GM12878 (cell line): ENCODE measurements at regions not wholly inside any gene's neighbourhood (a gene's known extent, or its start where the extent isn't known, plus 50 kb on each side); places are given as distances from the start of the nearest gene placed in this dataset.

Experiments
- ATAC-seq: fragments of 200-7000 bp; cut with Tn5 transposase; 3 replicates; pipeline ENCODE4 v1.9.1; 2020; ENCODE audit warnings: mild to moderate bottlenecking, moderate library complexity
- BruUV-seq: library from RNA; stranded (reverse); fragments of 400-500 nt; replicated peaks from 2 replicates; lab custom pipeline; 2021; lab: Mats Ljungman, UMichigan
- CTCF ChIA-PET: fragments of 300-600 bp; sonication (Branson Sonifier 250); formaldehyde crosslinking; extraction: SDS; loops from one replicate; lab custom pipeline; 2021; ENCODE audit warnings: inconsistent platforms; lab: Yijun Ruan, JAX
- POLR2A ChIA-PET: fragments of 350-600 bp; formaldehyde crosslinking; extraction: SDS; loops from one replicate; lab custom pipeline; 2021; ENCODE audit warnings: inconsistent platforms; lab: Charles Lee
- RAD21 ChIA-PET: fragments of 300-600 bp; sonication (Branson Sonifier 250); formaldehyde crosslinking; loops from one replicate; lab custom pipeline; 2023; ENCODE audit warnings: antibody characterized with exemption; ENCODE audit not compliant: unreplicated experiment; lab: Charles Lee
- SMC1A ChIA-PET: fragments of 300-600 bp; sonication (Branson Sonifier 250); formaldehyde crosslinking; loops from one replicate; lab custom pipeline; 2023; ENCODE audit not compliant: unreplicated experiment, uncharacterized antibody; lab: Charles Lee
- DNase-seq: peaks from one replicate; pipeline ENCODE4 v3.0.0-alpha.2; 2011; ENCODE audit warnings: low read depth, low spot score
- FAIRE-seq: peaks from 3 replicates; lab custom pipeline; 2011; peaks lifted over from hg19 to GRCh38; lab: Jason Lieb, UNC
- H2AFZ ChIP-seq: 2 replicates; pipeline ENCODE4 v1.6.0; 2011; ENCODE audit warnings: low read depth, low read length, control low read depth; ENCODE audit not compliant: control insufficient read depth
- H3K27ac ChIP-seq: 2 replicates; pipeline ENCODE4 v1.5.1; 2011; ENCODE audit warnings: control low read depth; ENCODE audit not compliant: control insufficient read depth, insufficient read depth
- H3K27me3 ChIP-seq, 2 experiments: replicated peaks in 1 of 2; 2 replicates each; pipeline versions ENCODE4 v1.6.0 to v1.6.1; 2011; ENCODE audit warnings: low read length in 1 of 2; ENCODE audit not compliant: control insufficient read depth in 2 of 2, insufficient read depth in 2 of 2
- H3K36me3 ChIP-seq, 2 experiments: 2 replicates each; pipeline ENCODE4 v1.5.1; 2011; ENCODE audit warnings: low read length in 1 of 2; ENCODE audit not compliant: control insufficient read depth in 2 of 2, insufficient read depth in 2 of 2
- H3K4me1 ChIP-seq: 2 replicates; pipeline ENCODE4 v1.6.1; 2011; ENCODE audit warnings: mild to moderate bottlenecking, low read length, moderate library complexity, mixed read lengths; ENCODE audit not compliant: control insufficient read depth, insufficient read depth
- H3K4me2 ChIP-seq: 2 replicates; pipeline ENCODE4 v1.6.0; 2011; ENCODE audit warnings: control low read depth; ENCODE audit not compliant: control insufficient read depth, insufficient read depth
- H3K4me3 ChIP-seq: fragments of 200-600 bp; sonication (generic); 2 replicates; pipeline ENCODE4 v1.5.1; 2016
- H3K79me2 ChIP-seq: 2 replicates; pipeline ENCODE4 v1.6.0; 2011; ENCODE audit warnings: low read length; ENCODE audit not compliant: control insufficient read depth, insufficient read depth
- H3K9ac ChIP-seq: 2 replicates; pipeline ENCODE4 v1.8.0; 2011; ENCODE audit warnings: low read length, control low read depth, mixed read lengths; ENCODE audit not compliant: control insufficient read depth, insufficient read depth
- H3K9me3 ChIP-seq: replicated peaks from 3 replicates; pipeline ENCODE4 v1.5.1; 2011; ENCODE audit warnings: mild to moderate bottlenecking, low read length; ENCODE audit not compliant: control insufficient read depth, insufficient read depth
- H4K20me1 ChIP-seq: 2 replicates; pipeline ENCODE4 v1.6.0; 2011; ENCODE audit not compliant: control insufficient read depth, insufficient read depth
- CBX5 ChIP-seq: sonication (generic); IDR thresholded peaks from 2 replicates; pipeline ENCODE4 v1.6.1; 2016; ENCODE audit warnings: low read depth, moderate library complexity, mild to moderate bottlenecking, inconsistent platforms
- ETV6 ChIP-seq, 2 experiments: fragments of 450-650 bp in 1 of 2; IDR thresholded peaks in 1 of 2; conservative IDR thresholded peaks in 1 of 2; 2 replicates each; pipeline ENCODE4 v1.6.1; 2014; ENCODE audit warnings: antibody characterized with exemption in 1 of 2, borderline replicate concordance in 1 of 2, low read depth in 1 of 2, mild to moderate bottlenecking in 1 of 2, moderate library complexity in 1 of 2
- HCFC1 ChIP-seq: fragments of 150-350 bp; IDR thresholded peaks from 2 replicates; pipeline ENCODE4 v1.6.1; 2014; ENCODE audit warnings: low read length
- IKZF2 ChIP-seq, 2 experiments: fragments of 450-650 bp; IDR thresholded peaks; 2 replicates each; pipeline ENCODE4 v1.6.1; 2017; ENCODE audit warnings: mild to moderate bottlenecking in 2 of 2, moderate library complexity in 2 of 2
- MEF2B ChIP-seq: fragments of 450-650 bp; IDR thresholded peaks from 2 replicates; pipeline ENCODE4 v1.6.1; 2018; ENCODE audit warnings: mild to moderate bottlenecking, moderate library complexity; ENCODE audit not compliant: partially characterized antibody, poor library complexity, severe bottlenecking
- NFIC ChIP-seq: IDR thresholded peaks from 2 replicates; pipeline ENCODE4 v1.6.1; 2012; ENCODE audit warnings: low read depth, mild to moderate bottlenecking, inconsistent platforms, low read length, moderate library complexity
- PAX5 ChIP-seq: IDR thresholded peaks from 2 replicates; pipeline ENCODE4 v1.6.1; 2011; ENCODE audit warnings: low read depth, low read length, borderline replicate concordance
- POLR2AphosphoS2 ChIP-seq: IDR thresholded peaks from 2 replicates; pipeline ENCODE4 v1.6.1; 2011; ENCODE audit warnings: low read depth, mild to moderate bottlenecking, low read length, improper control_type of control experiment, moderate library complexity
- WGBS: methylation state at CpG from one replicate; pipeline ENCODE4 v1.1.6; 2016; ENCODE audit warnings: low lambda C conversion rate; ENCODE audit not compliant: insufficient replicate concordance, insufficient coverage; ENCODE audit errors: missing lambda C conversion rate; 5-methylcytosine and 5-hydroxymethylcytosine counted together
- in situ Hi-C: fragments of 300-500 bp; cut with MboI; formaldehyde crosslinking; loops from 9 replicates; pipeline ENCODE4 v1.14.3; 2018; ENCODE audit warnings: mixed read lengths
- intact Hi-C: fragments of 100-400 bp; cut with micrococcal nuclease; formaldehyde crosslinking; loops from one replicate; pipeline ENCODE4 v1.14.2; 2022; ENCODE audit not compliant: unreplicated experiment
- TF ChIP-seq, protein P1 (sequence below): fragments of 450-650 bp; IDR thresholded peaks from 2 replicates; pipeline ENCODE4 v1.6.1; 2017; ENCODE audit warnings: mild to moderate bottlenecking
- TF ChIP-seq, protein P2 (sequence below): IDR thresholded peaks from 2 replicates; pipeline ENCODE4 v1.6.1; 2011; ENCODE audit warnings: low read depth, low read length, improper control_type of control experiment, borderline replicate concordance

DNA sequence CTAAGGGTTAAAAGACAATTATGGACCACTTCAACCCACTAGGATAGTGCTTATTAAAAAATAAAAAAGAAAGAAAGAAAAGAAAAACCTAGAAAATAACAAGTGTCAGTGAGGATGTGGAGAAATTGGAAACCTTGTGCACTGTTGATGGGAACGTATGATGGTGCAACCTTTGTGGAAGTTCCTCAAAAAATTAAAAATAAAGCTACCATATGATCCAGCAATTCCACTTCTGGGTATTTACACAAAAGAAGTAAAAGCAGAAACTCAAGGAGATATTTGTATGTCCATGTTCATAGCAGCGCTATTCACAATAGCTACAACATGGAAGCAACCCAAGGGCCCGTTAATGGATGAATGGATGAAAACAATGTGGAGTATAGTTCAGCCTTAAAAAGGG lies 115.2 kb upstream of the ATP1A1 start:
- Histone ChIP-seq H3K4me2 (no peak overlapping the region), H3K27me3 (no peaks in the 10 kb centered on the region), H3K36me3 (no peaks in the 10 kb centered on the region), H3K9ac (no peak overlapping the region), H3K79me2 (no peaks in the 10 kb centered on the region), H3K9me3 (no peaks in the 10 kb centered on the region), H3K4me1 (peaks cover 6% of the 10 kb centered on the region), H3K4me3 (no peak overlapping the region), H4K20me1 (no peaks in the 10 kb centered on the region), H2AFZ (no peak overlapping the region), H3K27ac (no peak overlapping the region)
- no peak for TF ChIP-seq PAX5
- 0 out of 4 replicates have a peak, but pooled peaks of 1 of the 2 experiments have one; percentile 2 for TF ChIP-seq IKZF2 (IDR thresholded peaks at IDR 0.05)
- ATAC-seq: no peak
- WGBS: 87% methylated on average over 3 of the region's 3 CpGs
- no TSS peak for BruUV-seq
- in situ Hi-C loops (no loop called here), intact Hi-C loops (no loop called here)
- RAD21 ChIA-PET: no interaction called here
- POLR2A ChIA-PET: interaction anchor here (0.6 kb wide), 1 partner anchor 34 kb away, joined by 4 read pairs; no protein-coding TSS in a partner anchor
- no peak for FAIRE-seq
- SMC1A ChIA-PET: interaction anchor here (1.6 to 2.9 kb wide), 2 partner anchors 14 to 55 kb away, joined by 5 to 8 read pairs; no protein-coding TSS in a partner anchor
- no peak for DNase-seq
- CTCF ChIA-PET: interaction anchor here (1.8 kb wide), 1 partner anchor 12 kb away, joined by 5 read pairs; no protein-coding TSS in a partner anchor

DNA sequence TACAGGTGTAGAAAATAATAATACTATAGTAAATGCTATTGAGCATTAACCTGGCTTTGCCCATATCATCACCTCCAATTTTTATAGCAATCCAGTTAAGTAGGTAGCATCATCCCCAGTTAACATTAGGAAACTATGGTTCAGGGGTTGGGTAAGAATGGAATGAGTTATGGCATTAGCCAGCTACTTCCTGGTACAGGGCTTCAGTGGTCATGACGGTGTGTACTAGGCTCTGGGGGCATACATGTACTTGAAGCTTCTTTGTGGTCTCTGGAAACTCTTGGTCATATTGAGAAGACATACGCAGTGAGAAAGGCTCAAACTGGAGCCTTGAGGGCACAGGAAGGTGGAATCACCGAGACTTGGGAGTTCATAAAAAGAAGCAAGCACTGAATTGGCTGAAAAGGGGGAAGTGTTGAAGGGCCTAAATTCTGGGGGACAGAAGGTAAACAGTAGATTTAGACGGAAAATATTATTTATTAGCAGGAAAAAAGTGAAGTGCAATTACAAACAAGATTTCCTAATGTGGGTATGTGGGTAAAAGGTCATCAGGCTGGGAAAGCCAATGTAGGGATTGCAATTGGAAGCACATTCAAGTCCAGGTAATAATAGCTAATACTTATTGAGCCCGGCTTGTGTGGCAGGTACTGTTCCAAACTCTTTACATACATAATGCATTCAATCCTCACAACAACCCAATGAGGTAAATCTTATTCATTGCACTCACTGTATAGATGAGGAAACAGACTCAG lies 114.2 kb upstream of the ATP1A1 start:
- no peak for FAIRE-seq
- no peak overlapping the region for H2AFZ ChIP-seq
- no peak for TF ChIP-seq MEF2B
- no peak for TF ChIP-seq NFIC
- no peak for TF ChIP-seq ETV6 (conservative IDR thresholded peaks at IDR 0.05 in 1 of 2, IDR thresholded peaks at IDR 0.05 in 1 of 2; ENCODE audit: borderline replicate concordance in 1 of 2, low read depth in 1 of 2)
- TF ChIP-seq, protein P1, sequence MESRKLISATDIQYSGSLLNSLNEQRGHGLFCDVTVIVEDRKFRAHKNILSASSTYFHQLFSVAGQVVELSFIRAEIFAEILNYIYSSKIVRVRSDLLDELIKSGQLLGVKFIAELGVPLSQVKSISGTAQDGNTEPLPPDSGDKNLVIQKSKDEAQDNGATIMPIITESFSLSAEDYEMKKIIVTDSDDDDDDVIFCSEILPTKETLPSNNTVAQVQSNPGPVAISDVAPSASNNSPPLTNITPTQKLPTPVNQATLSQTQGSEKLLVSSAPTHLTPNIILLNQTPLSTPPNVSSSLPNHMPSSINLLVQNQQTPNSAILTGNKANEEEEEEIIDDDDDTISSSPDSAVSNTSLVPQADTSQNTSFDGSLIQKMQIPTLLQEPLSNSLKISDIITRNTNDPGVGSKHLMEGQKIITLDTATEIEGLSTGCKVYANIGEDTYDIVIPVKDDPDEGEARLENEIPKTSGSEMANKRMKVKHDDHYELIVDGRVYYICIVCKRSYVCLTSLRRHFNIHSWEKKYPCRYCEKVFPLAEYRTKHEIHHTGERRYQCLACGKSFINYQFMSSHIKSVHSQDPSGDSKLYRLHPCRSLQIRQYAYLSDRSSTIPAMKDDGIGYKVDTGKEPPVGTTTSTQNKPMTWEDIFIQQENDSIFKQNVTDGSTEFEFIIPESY: no peak
- no peak for TF ChIP-seq HCFC1
- TF ChIP-seq POLR2AphosphoS2: no peak
- TF ChIP-seq CBX5: no peak
- TF ChIP-seq, protein P2, sequence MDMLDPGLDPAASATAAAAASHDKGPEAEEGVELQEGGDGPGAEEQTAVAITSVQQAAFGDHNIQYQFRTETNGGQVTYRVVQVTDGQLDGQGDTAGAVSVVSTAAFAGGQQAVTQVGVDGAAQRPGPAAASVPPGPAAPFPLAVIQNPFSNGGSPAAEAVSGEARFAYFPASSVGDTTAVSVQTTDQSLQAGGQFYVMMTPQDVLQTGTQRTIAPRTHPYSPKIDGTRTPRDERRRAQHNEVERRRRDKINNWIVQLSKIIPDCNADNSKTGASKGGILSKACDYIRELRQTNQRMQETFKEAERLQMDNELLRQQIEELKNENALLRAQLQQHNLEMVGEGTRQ: no peak

More for the DNA sequence above, 114.2 kb upstream of the ATP1A1 start:
- no peak overlapping the region for H3K4me3 ChIP-seq
- no TSS peak for BruUV-seq
- no peaks in the 10 kb centered on the region for H3K27me3 ChIP-seq
- DNase-seq (no peak), ATAC-seq (no peak)
- no peaks in the 10 kb centered on the region for H3K9me3 ChIP-seq
- H4K20me1 ChIP-seq: no peaks in the 10 kb centered on the region
- 25% methylated on average over 5 of the region's 5 CpGs for WGBS
- intact Hi-C loops: no loop called here
- H3K4me2 ChIP-seq: no peak overlapping the region
- H3K27ac ChIP-seq: no peak overlapping the region
- in situ Hi-C loops: no loop called here
- peaks cover 6% of the 10 kb centered on the region for H3K4me1 ChIP-seq
- SMC1A ChIA-PET: interaction anchor here (0.6 to 1.5 kb wide), 4 partner anchors 27 to 132 kb away, joined by 3 to 5 read pairs (median 4); no protein-coding TSS in a partner anchor
- CTCF ChIA-PET: interaction anchor here (1.5 kb wide), 1 partner anchor 226 kb away, joined by 7 read pairs; no protein-coding TSS in a partner anchor
- POLR2A ChIA-PET: no interaction called here
- RAD21 ChIA-PET: no interaction called here
- no peaks in the 10 kb centered on the region for H3K36me3 ChIP-seq
- no peak overlapping the region for H3K9ac ChIP-seq
- H3K79me2 ChIP-seq: no peaks in the 10 kb centered on the region
